Neural cell (in vitro differentiated cells): ENCODE measurements at regions not wholly inside any gene's neighbourhood (a gene's known extent, or its start where the extent isn't known, plus 50 kb on each side); places are given as distances from the start of the nearest gene placed in this dataset.

Experiments used
- H2AFZ ChIP-seq: fragments of 200-600, 300-800 bp; sonication (generic), shearing (Covaris generic); 2 replicates; pipeline ENCODE4 v1.6.0; 2014; ENCODE audit warnings: low read depth, mild to moderate bottlenecking, antibody characterized with exemption, low read length, moderate library complexity
- H3F3A ChIP-seq: fragments of 200-600 bp; shearing (Covaris generic); 2 replicates; pipeline ENCODE4 v1.6.1; 2016; ENCODE audit warnings: mild to moderate bottlenecking, moderate library complexity, mixed read lengths, antibody characterized with exemption, low read length; ENCODE audit not compliant: insufficient read depth, poor library complexity, severe bottlenecking
- H3K27ac ChIP-seq: fragments of 200-600, 300-800 bp; sonication (generic), shearing (Covaris generic); 2 replicates; pipeline ENCODE4 v1.5.1; 2014; ENCODE audit warnings: mild to moderate bottlenecking, low read length, moderate library complexity
- H3K27me3 ChIP-seq: fragments of 300-800, 200-600 bp; sonication (generic), shearing (Covaris generic); 2 replicates; pipeline ENCODE4 v1.6.0; 2014; ENCODE audit warnings: mild to moderate bottlenecking, low read depth, low read length, moderate library complexity; ENCODE audit not compliant: insufficient read depth
- H3K36me3 ChIP-seq: fragments of 300-800, 200-600 bp; sonication (generic), shearing (Covaris generic); 2 replicates; pipeline ENCODE4 v1.5.1; 2014; ENCODE audit warnings: mild to moderate bottlenecking, antibody characterized with exemption, low read length, moderate library complexity; ENCODE audit not compliant: insufficient read depth
- H3K4me2 ChIP-seq: fragments of 300-800, 200-600 bp; sonication (generic), shearing (Covaris generic); 2 replicates; pipeline ENCODE4 v1.6.0; 2014; ENCODE audit warnings: mild to moderate bottlenecking, low read length
- H3K4me3 ChIP-seq: fragments of 300-800, 200-600 bp; sonication (generic), shearing (Covaris generic); 2 replicates; pipeline ENCODE4 v1.5.1; 2014; ENCODE audit warnings: mild to moderate bottlenecking, low read length, moderate library complexity
- H3K79me2 ChIP-seq: fragments of 200-600 bp; shearing (Covaris generic); replicated peaks from 2 replicates; pipeline ENCODE4 v1.6.0; 2014; ENCODE audit warnings: mild to moderate bottlenecking, low read length, moderate library complexity; ENCODE audit not compliant: insufficient read depth
- H3K9ac ChIP-seq: fragments of 300-800, 200-600 bp; sonication (generic), shearing (Covaris generic); 2 replicates; pipeline ENCODE4 v1.6.1; 2016; ENCODE audit warnings: mild to moderate bottlenecking, low read length, mixed read lengths
- H3K9me2 ChIP-seq: fragments of 200-600 bp; shearing (Covaris generic); 2 replicates; pipeline ENCODE4 v1.6.1; 2016; ENCODE audit warnings: mild to moderate bottlenecking, low read length, mixed read lengths; ENCODE audit not compliant: insufficient read depth
- H3K9me3 ChIP-seq: fragments of 200-600, 300-800 bp; sonication (generic), shearing (Covaris generic); 2 replicates; pipeline ENCODE4 v1.6.1; 2016; ENCODE audit warnings: mild to moderate bottlenecking, mixed run types, low read length, moderate library complexity, mixed read lengths
- H4K20me1 ChIP-seq: fragments of 200-600 bp; shearing (Covaris generic); 2 replicates; pipeline ENCODE4 v1.6.1; 2016; ENCODE audit warnings: mild to moderate bottlenecking, mixed run types; ENCODE audit not compliant: insufficient read depth
- CTCF ChIP-seq: fragments of 450-650 bp; IDR thresholded peaks from 2 replicates; pipeline ENCODE4 v1.5.1; 2014; ENCODE audit warnings: antibody characterized with exemption, mild to moderate bottlenecking, moderate library complexity; ENCODE audit not compliant: poor library complexity, severe bottlenecking
- EP300 ChIP-seq: fragments of 450-650 bp; conservative IDR thresholded peaks from 2 replicates; pipeline ENCODE4 v1.6.1; 2014; ENCODE audit warnings: antibody characterized with exemption, mild to moderate bottlenecking, moderate library complexity; ENCODE audit not compliant: poor library complexity, severe bottlenecking
- EZH2 ChIP-seq: fragments of 200-600, 300-800 bp; shearing (Covaris generic), sonication (generic); IDR thresholded peaks from 2 replicates; pipeline ENCODE4 v1.6.1; 2014; ENCODE audit warnings: antibody characterized with exemption, low read length, borderline replicate concordance, mild to moderate bottlenecking; ENCODE audit not compliant: insufficient read depth, poor library complexity, severe bottlenecking
- MXI1 ChIP-seq: fragments of 450-650 bp; conservative IDR thresholded peaks from 2 replicates; pipeline ENCODE4 v1.6.1; 2014; ENCODE audit warnings: antibody characterized with exemption, mild to moderate bottlenecking; ENCODE audit not compliant: poor library complexity, severe bottlenecking
- POLR2AphosphoS5 ChIP-seq: IDR thresholded peaks from 2 replicates; pipeline ENCODE4 v1.6.1; 2012
- RAD21 ChIP-seq: fragments of 450-650 bp; conservative IDR thresholded peaks from 2 replicates; pipeline ENCODE4 v1.6.1; 2014; ENCODE audit warnings: antibody characterized with exemption, mild to moderate bottlenecking, moderate library complexity
- REST ChIP-seq: IDR thresholded peaks from 2 replicates; pipeline ENCODE4 v1.6.1; 2012; ENCODE audit warnings: borderline replicate concordance
- SMC3 ChIP-seq: fragments of 450-650 bp; conservative IDR thresholded peaks from 2 replicates; pipeline ENCODE4 v1.6.1; 2014; ENCODE audit warnings: antibody characterized with exemption, mild to moderate bottlenecking, moderate library complexity; ENCODE audit not compliant: poor library complexity
- TAF1 ChIP-seq: IDR thresholded peaks from 2 replicates; pipeline ENCODE4 v1.6.1; 2012; ENCODE audit warnings: low read depth

- Histone ChIP-seq H3K27ac (no peak overlapping the region), H3K9me3 (no peaks in the 10 kb centered on the region), H3K9me2 (no peaks in the 10 kb centered on the region)
Measured at GRCh38 chrY:7815921-7816320, 904.4 kb upstream of the AMELY start.

DNA sequence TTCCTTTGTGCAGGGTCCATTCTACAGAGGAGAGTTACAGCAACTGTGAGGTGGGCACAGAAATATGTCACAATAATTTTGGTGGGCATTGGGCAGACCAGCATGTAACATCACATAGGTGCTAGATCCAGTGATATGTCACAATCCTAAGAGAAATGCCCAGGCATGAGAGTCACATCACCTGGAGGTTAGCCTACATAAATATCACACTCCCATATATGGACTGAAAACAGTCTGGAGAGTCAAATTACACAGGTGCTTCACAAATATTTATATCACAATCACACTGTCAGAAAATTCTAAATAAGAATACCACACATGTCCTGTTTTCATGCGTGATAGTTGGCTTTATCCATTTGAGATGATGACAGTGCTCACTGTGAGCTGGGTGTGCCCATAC lies 903.7 kb upstream of the AMELY start:
- TF ChIP-seq POLR2AphosphoS5 (no peak), CTCF (no peak), TAF1 (no peak), REST (no peak), EP300 (no peak), MXI1 (no peak), EZH2 (no peak), SMC3 (no peak), RAD21 (no peak)
- no peaks in the 10 kb centered on the region for H3K27me3 ChIP-seq
- H4K20me1 ChIP-seq: no peaks in the 10 kb centered on the region
- H2AFZ ChIP-seq: no peak overlapping the region
- H3K9ac ChIP-seq: no peak overlapping the region
- H3K79me2 ChIP-seq: no peaks in the 10 kb centered on the region
- no peak overlapping the region for H3K4me2 ChIP-seq
- H3K9me3 ChIP-seq: no peaks in the 10 kb centered on the region
- H3K27ac ChIP-seq: no peak overlapping the region
- H3K4me3 ChIP-seq: no peak overlapping the region
- H3K9me2 ChIP-seq: no peaks in the 10 kb centered on the region
- no peaks in the 10 kb centered on the region for H3K36me3 ChIP-seq
- H3F3A ChIP-seq: no peaks in the 10 kb centered on the region

More at GRCh38 chrY:7815921-7816320, 904.4 kb upstream of the AMELY start:
- Histone ChIP-seq H3K9ac (no peak overlapping the region), H3K27me3 (no peaks in the 10 kb centered on the region), H3F3A (no peaks in the 10 kb centered on the region), H3K36me3 (no peaks in the 10 kb centered on the region), H2AFZ (no peak overlapping the region), H3K4me3 (no peak overlapping the region), H3K79me2 (no peaks in the 10 kb centered on the region), H3K4me2 (no peak overlapping the region), H4K20me1 (no peaks in the 10 kb centered on the region)
- TF ChIP-seq POLR2AphosphoS5 (no peak), CTCF (no peak)
